ENCODE measurements at regions not wholly inside any gene's neighbourhood (a gene's known extent, or its start where the extent isn't known, plus 50 kb on each side); places are given as distances from the start of the nearest gene placed in this dataset.

DNA sequence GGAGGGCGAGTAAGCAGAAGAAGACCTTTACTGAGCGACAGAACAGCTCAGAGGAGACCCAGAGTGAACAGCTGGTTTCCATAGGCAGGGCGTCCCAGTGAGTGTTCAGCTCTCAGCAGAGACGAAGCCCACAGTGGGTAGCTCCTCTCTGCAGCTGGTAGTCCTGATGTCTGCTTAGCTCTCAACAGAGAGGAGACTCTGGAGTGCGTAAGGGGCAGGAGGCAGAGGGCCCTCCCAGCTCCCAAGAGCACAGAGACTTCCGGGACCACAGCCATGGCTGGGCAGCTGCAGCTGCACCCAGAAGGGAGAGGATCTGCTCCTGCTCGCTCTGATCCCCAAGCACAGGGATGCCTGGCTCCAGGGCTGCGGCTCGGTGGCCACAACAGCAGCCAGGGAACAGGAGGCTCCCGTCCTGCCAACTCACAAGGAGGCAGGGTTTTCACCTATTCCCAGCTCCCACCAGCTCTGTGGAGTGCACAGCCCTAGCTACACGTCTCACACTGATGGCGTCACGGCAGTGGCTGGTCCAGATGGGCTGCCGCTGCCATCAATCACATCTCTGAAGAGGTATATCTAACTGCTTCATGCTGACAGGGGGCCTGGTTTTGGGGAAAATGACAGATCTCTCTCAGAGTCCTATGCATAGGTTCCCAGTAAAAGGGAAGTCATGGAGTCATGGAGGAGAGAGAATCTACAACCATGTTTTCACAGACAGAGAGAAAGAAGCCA lies 2660.1 kb upstream of the PCDH20 start:
- TF ChIP-seq POLR2A (IDR thresholded peaks at IDR 0.05; ENCODE audit: low read depth) (no peak), CTCF (IDR thresholded peaks at IDR 0.05) (no peak), POLR2AphosphoS5 (IDR thresholded peaks at IDR 0.05) (no peak)

Measured in esophagus muscularis mucosa (tissue), 3 donors.